GM21423 (cell line): ENCODE measurements at regions not wholly inside any gene's neighbourhood (a gene's known extent, or its start where the extent isn't known, plus 50 kb on each side); places are given as distances from the start of the nearest gene placed in this dataset.

Source experiments
- ATAC-seq: cut with Tn5 transposase; IDR thresholded peaks from one replicate; pipeline ENCODE4 v1.9.1; 2021; ENCODE audit warnings: mild to moderate bottlenecking, moderate library complexity; ENCODE audit not compliant: unreplicated experiment

DNA sequence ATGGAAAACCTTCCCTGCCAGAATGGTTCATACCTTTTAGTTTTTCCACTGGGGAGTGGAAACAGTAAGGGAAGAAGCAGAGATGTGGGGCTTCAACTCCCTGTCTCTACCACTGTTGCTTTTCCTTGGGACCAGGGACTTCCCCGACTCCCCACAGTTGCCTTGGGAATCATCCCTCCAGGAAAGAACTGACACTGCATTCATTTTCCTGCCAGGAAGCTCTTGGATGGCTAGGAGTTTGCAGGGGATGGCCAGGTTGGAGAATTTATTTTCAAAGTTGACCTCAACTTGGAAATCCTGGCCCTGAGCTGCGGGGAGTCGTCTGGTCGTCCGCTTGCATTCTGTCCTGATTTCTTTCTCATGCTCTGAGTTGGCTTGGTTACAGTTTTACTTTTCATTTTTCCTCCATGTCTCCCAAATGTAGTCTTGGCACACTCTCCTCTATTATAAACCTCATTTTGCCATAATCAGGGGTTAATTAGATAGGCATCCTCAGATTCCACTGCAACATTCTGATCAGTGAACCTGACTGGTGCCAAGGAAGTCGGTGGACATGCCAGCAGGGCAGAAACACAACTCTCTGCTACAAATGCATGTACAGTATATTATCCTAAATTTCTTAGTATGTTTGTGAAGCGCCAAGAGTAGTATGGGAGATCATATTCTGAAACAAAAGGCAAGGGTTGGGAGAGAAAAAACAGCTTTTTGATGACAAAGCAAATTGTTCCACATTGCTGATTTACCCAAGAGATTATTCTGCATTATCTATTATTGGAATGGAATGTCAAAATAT, 220.5 kb upstream of the XYLT1 start:
- no peak for ATAC-seq

DNA sequence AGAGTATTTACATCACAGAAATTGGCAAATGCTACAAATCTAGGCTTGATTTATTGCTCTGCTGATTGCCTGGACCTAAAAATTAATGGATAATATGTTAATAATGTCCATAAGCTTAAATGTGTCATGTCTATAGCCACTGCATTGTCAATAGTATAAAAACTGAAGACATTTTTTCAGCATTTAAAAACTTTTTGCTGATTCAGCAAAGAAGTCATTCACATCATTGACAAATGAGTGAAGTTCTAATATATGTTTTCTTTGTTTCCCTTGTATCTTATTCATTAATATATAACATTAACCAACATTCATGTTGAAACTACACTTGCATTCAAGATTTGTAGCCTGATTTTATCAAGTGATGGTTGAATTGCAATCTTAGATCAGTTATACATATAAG, 214.7 kb upstream of the XYLT1 start:
- no peak for ATAC-seq

DNA sequence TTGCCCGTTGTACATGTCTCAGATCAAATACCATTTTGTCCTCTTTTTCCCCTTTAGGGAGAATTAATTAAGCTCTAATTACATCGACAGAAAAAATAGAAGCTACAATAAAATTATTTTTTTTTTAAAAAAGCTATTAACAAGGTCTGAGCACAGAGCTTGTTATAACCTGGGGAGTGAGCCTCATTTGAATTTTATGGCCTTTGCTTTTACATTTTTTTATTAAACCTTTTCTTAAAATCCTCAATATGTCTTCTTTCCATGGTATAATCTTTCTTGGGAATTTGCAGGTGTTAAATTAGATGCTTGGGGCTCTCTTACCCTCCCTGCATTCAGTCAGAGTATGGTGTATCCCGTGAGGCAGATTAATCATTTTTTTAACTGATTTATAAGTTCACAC, 212.5 kb upstream of the XYLT1 start:
- ATAC-seq: no peak

DNA sequence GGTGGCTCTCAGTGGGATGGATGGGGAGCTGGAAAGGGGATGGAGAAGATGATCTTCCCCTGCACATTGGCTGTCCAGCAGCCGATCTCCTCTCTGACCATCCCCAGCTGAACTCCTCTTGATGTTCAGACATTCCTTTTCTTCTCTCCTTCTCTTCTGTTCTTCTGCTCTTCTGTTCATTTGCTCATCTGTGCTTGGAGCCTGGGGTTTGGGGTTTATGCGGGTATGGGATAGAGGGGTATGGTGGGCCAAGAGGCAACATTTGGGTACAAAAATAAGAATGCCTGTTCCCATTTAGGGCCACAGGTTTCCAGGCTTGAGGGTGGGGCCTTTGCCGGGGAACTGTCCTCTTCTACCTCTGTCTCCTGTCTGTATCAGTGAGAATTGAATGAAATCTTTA, 205.4 kb upstream of the XYLT1 start:
- no peak for ATAC-seq

DNA sequence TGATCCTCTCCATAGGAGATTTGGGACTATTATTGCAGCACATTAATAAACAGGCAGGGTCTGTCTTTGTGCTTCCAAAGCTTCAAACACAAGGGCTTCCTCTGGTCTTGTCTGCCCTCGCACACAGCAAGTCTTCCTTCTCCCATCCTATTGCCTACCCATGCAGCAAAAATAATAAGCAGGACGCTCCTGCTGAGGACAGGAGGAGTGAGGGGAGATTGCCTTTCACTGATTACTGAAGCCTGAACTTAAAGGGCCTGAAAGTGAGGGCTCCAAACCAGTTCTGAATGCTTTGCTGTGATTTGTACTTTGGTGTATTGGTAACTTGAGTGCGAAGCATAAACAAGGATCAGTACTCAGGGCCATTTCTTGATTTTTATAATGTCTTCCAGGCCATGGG, 197.6 kb upstream of the XYLT1 start:
- ATAC-seq: no peak

DNA sequence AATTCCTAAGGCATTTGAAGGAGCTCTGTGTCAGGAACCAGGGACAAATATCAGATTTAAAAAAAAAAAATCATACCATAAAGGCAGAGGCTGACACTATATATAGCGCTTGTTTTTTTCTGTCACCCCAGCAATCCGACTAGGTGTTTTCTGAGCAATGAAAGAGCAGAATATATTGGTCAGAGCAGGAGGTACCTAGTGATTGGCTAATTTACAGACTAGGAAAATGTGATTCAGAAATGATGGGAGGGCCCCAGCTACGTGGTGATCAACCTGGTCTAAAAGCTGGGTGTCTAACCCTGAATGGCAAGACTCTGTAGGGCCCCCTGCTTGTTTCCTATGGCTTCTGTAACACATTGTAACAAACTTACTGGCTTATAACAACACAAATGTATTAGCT, 195.5 kb upstream of the XYLT1 start:
- no peak for ATAC-seq

DNA sequence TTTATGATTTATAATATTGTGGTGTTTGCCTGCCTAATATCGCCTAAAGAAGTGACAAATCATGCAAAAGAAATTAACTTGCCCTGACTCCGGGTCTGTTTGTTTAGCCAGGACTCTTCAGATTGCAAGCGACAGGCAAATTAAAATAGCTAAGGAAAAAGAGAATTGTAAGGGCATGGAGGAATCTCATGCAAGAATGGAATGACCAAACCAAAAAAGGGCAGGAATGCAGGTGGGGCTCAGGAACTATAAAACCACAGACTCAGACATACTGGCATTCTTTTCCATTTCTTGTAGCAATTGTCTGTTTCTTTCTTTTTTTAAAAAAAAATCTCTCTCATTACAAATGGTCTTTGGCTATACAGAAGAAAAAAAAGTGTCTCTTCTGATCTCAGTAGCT, 188.1 kb upstream of the XYLT1 start:
- no peak for ATAC-seq

DNA sequence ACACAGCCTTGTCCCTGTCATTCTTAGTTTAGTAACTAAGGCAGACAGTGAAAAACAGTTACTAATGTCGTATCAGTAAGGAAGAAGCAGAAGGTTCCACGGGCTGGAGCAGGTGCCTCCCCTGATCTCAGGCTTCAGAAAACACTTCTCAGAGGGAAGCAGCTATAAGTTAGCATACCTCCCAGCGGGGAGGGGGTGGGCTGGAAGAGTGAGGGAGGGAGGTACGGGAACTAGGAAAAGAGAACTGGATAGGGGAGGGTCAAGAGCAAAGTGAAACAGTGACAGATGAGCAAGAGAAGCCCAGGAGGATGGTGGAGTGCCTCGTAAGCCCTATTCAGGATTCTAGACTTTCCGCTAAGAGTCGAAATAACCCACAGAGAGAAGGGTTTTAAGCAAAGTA, 186.3 kb upstream of the XYLT1 start:
- no peak for ATAC-seq

DNA sequence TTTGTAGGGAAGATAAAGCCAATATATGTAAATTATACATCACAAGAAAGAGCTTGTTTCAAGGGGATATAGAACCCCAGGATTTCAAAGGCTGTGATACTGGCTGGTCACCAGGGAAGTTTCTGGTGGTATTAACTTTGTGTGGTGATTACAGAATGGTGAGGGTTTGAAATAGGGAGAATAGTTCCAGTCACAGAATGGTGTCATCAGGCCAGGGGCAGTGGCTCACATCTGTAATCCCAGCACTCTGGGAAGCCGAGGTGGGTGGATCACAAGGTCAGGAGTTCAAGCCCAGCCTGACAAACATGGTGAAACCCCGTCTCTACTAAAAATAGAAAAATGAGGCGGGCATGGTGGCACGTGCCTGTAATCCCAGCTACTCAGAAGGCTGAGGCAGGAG, 183.8 kb upstream of the XYLT1 start:
- no peak for ATAC-seq

DNA sequence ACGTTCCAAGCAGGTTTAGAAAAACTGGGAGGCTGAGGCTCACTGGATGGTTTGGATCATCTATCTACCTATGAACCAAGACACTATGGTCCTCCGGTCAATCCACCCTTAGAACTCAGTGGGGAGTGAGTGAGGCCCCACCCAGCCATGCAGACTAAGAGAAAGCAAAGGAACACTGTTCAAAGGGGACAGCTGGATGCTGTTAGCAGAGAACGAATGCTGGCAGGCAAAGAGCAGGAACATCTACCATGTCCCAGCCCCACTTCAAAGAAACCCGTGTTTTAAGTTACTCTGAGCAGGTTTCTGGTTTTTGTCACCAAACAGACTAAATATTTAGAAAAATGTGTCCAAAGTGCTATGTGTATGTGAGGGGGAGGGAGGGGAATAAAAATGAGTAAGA, 183.4 kb upstream of the XYLT1 start:
- no peak for ATAC-seq

DNA sequence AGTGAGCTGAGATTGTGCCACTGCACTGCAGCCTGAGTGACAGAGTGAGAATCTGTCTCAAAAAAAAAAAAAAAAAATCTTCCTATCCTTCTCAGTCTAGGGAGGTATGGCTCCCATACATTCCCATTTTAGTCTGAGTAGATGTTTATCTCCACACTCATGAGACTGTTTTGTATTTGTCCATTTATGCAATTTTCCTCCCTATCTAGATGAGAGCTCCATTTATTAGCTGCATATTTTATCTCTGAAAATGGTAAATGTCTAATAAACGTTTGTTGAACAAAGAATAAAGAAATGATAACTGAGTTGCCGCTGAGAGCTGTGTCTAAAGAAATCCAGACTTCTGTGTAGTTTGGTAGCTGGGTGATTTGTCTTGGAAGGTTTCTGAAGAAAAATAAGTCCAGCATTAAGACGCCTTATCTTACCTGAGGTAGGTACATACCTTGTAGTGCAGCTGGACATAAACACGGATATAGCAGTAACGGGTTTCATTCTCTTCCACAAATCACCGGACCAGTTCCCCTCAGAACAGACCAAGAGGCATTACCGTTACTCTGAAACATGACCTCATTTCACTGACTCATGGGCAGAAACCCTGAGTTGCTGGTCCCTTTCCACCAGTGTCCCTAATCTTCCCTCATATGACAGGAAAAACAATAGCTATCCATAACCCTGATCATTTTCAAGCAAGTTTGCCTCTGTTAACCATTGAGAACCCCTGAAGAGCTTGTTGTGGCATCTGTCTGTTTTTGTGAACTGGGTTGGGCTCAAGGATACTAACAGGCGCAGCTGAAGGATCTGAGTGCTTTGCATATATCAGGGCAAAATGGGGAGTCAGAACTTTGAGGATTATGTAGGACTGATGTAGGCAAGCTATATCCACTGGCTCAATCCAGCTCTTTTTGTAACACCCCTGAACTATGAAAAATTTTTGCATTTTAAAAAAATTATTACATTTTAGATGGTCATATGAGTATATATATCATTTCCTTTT, 177.4 kb upstream of the XYLT1 start:
- ATAC-seq: no peak

DNA sequence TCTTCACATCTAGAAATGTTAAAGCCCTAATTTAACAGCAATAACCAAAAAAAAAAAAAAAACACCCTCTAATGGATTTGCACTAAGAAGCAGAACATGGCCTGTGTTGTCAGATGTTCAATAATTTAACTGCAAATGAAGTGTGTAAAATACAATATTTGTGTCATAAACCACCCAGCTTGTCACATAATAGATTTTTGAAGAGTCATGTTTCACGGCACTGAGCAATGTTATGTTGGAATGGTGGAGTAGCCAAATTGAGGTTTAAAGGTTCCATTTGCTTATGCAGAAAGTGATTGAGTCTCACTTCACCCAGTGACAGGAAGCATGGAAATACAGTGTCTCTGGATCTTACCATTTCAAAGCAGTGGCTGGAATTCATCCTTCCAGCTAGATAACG, 173.2 kb upstream of the XYLT1 start:
- no peak for ATAC-seq

DNA sequence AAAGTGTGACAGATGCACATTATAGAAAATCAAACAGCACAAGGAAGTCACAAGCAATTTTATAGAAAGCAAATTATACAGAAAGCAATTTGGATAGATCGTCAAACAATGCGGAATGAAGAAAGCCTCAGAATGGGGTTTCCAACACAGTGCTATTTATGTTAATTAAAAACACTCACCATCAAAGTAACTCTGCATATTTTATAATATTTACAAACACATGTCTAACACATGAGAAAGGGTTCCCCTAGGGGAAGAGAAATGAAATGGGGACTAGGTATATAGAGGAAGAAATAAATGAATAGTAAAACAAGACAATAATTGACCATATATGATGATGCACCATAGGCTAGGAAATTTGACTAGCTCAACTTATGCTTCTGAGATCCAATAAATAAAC, 171.2 kb upstream of the XYLT1 start:
- ATAC-seq: no peak

DNA sequence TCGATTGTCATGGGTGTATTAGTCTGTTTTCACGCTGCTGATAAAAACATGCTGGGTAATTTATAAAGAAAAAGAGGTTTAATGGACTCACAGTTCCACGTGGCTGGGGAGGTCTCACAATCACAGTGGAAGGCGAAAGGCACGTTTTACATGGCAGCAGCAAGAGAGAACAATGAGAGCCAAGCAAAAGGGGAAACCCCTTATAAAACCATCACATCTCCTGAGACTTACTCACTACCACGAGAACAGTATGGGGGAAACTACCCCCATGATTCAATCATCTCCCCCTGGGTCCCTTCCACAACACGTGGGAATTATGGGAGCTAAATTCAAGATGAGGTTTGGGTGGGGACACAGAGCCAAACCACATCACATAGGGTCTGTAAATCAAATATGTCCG, 167.4 kb upstream of the XYLT1 start:
- no peak for ATAC-seq

DNA sequence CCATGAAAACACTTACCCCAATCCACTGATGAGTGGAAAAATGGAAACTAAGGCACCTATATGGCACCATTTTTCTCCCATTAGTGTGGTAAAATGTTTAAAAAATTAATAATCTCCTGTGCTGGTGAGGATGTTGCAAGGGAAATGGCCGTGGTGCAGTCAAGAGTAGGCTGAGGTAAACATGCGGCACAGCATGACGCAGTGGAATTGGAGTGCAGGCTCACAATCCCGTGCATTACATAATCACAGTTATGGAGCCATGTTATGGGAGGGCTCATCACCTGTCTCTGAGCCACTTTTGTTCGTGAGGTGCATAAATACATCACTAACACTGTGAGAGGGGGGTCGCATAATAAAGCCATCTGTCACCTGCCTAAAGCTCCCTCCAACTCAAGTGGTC, 164.4 kb upstream of the XYLT1 start:
- ATAC-seq: no peak

DNA sequence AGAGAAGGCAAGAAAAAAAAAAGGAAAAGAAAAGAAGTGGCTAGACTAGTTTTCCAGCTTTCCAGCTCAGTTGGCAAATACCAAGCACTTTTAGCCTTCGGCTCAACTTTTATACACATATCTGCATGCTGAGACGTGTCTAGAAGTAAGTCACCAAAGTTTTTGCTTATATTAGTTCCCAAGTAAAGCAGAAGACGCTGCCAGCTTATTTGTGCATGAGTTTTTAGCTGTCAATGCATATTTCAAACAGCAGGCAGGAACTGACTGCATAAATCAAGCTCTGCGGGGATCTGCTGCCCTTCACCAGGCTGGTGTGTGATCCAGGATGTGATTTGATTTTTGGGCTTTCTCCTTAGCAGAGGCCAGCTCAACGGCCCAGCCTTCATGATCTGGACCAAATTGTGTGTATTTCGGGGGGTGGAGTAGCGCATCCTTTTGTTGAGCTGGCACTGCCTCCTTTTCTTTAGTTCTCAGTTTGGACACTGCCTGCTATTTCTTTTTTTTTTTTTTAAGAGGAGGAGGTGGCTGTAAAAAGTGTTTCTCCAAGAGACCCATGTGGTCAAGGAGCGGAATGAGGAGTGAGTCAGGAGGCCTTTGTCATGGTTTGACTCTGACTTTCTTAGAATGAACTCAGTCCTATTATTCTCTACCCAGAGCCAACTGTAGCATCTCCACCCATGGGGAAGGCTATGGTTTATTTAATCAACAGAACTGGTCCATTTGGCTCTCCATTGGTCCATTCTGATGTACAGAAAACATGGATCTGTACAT, 162.6 kb upstream of the XYLT1 start:
- no peak for ATAC-seq

DNA sequence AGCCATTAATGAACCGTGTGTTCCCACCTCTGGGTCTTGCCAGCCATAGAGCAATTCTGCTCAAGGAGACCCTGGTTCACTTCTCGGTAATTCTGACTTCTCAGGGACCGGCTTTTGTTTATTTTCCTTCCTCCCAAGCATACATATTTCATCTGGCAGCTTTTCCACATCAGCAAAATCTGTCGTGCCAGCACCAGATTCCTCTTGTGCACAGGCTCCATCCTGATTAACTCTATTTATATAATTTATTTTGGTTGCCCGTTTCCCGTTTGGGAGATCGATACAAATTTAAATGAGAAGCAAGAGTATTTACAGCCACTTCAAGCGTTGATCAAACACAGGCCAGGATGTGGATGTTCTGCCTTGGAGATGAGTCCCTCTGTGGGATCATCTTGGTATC, 161.9 kb upstream of the XYLT1 start:
- ATAC-seq: no peak

DNA sequence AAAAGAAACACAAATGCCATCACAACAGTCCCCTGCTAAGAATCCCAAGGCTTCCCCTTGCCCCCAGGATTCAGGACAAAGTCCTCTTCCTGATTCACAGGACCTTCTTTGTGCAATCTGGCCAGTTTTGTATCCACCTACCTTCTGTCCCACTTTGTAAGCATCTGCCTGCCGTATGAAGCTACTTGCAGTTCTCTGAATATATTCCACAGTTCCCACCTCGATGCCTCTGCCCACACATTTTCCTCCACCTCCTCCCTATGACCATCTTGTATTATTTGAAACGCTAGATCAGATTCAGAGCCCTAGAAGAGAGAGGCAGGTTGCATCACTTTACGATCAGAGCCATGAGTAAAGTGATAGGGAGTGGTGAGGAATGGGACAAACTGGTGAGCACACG, 159.2 kb upstream of the XYLT1 start:
- no peak for ATAC-seq

DNA sequence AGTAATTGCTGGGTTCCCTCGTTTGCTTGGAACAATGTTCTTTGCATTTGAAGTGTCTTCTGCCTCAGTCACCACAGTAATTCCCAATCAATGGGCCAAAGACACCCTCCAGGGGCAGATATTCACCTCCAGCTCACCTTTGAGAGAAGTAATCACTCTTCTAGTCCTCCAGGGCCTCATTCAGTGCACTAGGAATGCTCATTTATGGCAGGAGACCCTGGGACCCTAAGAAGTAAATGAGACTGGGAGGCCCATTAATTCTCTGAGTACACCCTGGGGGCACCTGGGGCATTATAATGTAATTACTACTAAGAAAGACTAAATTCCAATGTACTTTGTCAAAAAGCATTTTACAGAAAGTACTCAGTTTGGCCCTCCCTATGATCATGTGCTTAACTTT, 158.2 kb upstream of the XYLT1 start:
- no peak for ATAC-seq

DNA sequence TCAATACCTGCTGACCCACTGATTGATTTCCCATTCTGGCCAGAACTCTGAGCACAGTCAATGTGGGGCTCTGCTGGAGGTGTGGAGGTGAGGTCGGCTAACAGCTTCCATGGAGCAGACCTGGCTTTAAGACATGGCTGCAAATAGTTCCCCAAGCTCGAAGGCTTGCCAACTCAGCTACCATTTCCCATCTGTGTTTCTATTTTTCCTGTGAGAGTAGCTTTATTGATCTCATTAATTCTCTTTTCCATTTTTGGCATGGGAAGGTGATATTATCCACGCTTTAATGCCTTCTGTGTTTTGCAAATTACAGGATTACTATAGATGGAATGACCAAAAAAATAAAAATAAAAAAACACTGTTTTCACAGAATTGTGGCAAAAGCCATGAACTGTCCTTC, 151.6 kb upstream of the XYLT1 start:
- ATAC-seq: no peak

DNA sequence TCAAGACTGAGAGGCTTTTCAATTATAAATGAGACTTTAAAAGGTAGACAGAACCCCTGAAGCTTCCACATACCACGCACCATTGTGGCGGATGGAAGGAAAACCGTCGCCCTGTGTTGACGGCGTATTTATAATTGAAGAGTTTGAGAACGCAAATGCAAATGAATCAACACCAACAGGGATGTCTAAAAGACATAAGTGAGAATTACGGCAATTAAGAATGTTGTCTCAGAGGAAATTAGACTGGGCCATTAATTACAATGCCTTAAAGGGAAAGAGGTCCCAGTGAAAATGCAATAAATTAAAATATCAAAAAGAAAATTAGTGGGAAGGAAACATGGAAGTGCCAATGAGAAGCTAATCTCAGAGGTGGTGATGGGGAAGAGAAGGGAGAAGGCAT, 148.5 kb upstream of the XYLT1 start:
- ATAC-seq: no peak
